Suprapubic skin (tissue), 3 donors: ENCODE measurements at regions not wholly inside any gene's neighbourhood (a gene's known extent, or its start where the extent isn't known, plus 50 kb on each side); places are given as distances from the start of the nearest gene placed in this dataset.

Experiments used
- EP300 ChIP-seq: sonication (generic); formaldehyde crosslinking; IDR thresholded peaks from one replicate; pipeline ENCODE4 v1.6.1; 2017; ENCODE audit warnings: antibody characterized with exemption
- POLR2A ChIP-seq, 2 donors: fragments of 450-650 bp; IDR thresholded peaks; one replicate each; pipeline ENCODE4 v1.6.1; 2017; ENCODE audit warnings: antibody characterized with exemption in 2 of 2, mild to moderate bottlenecking in 2 of 2, moderate library complexity in 2 of 2
- TF ChIP-seq, protein P1 (sequence below), 2 donors: fragments of 200-600 bp in 1 of 2; fragments of 450-650 bp in 1 of 2; sonication (generic) in 1 of 2; IDR thresholded peaks; one replicate each; pipeline ENCODE4 v1.5.1; 2016 to 2019; ENCODE audit warnings: antibody characterized with exemption in 2 of 2, mild to moderate bottlenecking in 1 of 2, moderate library complexity in 1 of 2

DNA sequence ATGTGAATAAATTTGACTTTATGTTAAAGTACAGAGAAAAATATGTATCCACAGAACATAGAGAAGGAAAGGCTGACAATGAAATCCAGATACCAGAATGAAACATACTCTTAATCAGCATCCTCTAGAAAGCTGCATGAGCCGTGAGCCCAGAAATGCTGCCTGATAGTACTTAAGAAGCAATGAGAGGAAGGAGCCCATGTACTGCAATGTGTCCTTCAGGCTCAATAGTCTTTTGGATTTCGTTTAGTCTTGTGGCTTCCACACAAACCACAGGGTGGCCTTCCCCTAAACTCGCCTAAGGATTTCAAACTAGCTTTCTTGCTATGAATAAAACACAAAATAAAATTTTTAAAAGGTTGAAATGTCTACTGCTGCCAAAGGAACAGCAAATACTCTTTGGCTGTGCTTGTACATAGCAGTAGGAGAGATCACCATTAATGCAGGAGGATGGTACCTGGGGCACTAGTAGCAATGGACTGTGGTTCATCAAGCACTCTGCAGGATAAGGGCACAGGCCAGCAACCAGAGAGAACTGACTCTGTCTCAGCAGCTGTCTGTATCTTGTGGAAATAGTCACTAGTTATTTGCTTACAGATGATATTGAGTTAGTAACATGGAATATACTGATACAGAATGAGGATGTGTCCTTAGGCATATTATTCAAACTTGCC lies 988.3 kb upstream of the LRFN5 start:
- TF ChIP-seq, protein P1, sequence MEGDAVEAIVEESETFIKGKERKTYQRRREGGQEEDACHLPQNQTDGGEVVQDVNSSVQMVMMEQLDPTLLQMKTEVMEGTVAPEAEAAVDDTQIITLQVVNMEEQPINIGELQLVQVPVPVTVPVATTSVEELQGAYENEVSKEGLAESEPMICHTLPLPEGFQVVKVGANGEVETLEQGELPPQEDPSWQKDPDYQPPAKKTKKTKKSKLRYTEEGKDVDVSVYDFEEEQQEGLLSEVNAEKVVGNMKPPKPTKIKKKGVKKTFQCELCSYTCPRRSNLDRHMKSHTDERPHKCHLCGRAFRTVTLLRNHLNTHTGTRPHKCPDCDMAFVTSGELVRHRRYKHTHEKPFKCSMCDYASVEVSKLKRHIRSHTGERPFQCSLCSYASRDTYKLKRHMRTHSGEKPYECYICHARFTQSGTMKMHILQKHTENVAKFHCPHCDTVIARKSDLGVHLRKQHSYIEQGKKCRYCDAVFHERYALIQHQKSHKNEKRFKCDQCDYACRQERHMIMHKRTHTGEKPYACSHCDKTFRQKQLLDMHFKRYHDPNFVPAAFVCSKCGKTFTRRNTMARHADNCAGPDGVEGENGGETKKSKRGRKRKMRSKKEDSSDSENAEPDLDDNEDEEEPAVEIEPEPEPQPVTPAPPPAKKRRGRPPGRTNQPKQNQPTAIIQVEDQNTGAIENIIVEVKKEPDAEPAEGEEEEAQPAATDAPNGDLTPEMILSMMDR (IDR thresholded peaks at IDR 0.05), result no peak
- TF ChIP-seq POLR2A (IDR thresholded peaks at IDR 0.05) (no peak), EP300 (no peak)
